Fibroblast of mammary gland (primary cell): ENCODE measurements at regions not wholly inside any gene's neighbourhood (a gene's known extent, or its start where the extent isn't known, plus 50 kb on each side); places are given as distances from the start of the nearest gene placed in this dataset.

Source experiments
- DNase-seq: peaks from one replicate; pipeline ENCODE4 v3.0.0-alpha.2; 2010; ENCODE audit warnings: low read depth
- H3K4me3 ChIP-seq: 2 replicates; pipeline ENCODE4 v1.5.1; 2011; ENCODE audit warnings: low read depth, mild to moderate bottlenecking, low read length, moderate library complexity; ENCODE audit not compliant: control insufficient read depth
- TF ChIP-seq, protein P1 (sequence below): conservative IDR thresholded peaks from 2 replicates; pipeline ENCODE4 v1.5.1; 2011; ENCODE audit warnings: low read depth, low read length, inconsistent platforms; ENCODE audit not compliant: control insufficient read depth, insufficient read depth

DNA sequence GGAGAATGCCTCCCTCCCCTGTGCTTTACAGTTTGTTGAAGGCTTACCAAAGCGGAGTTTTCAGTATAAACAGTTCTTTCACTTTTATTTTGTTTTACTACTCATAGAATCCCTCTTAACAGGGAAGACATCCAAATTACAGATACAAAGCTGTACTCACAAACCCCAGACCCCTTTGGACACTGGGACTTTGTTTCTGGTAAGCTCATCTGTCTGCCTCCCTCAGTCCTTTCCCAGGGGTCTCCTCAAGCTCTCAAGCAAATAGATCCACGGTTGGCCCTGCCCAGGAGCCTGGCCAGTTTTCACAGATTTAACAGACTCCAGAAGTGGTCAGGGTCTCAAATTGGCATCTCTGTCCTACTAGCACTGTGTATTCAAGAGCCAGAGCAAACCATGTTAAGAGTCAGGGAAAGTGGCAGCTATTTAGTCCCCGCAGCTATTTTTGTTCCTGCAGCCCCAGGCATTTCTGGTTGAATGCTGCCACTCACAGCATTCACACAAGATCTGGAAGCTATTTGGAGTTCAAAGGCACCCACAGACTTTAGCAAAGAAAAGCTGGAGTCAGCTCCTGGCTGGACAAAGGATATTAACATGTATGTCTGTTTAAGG is 54.2 kb downstream of the TMEM100 start:
- TF ChIP-seq, protein P1, sequence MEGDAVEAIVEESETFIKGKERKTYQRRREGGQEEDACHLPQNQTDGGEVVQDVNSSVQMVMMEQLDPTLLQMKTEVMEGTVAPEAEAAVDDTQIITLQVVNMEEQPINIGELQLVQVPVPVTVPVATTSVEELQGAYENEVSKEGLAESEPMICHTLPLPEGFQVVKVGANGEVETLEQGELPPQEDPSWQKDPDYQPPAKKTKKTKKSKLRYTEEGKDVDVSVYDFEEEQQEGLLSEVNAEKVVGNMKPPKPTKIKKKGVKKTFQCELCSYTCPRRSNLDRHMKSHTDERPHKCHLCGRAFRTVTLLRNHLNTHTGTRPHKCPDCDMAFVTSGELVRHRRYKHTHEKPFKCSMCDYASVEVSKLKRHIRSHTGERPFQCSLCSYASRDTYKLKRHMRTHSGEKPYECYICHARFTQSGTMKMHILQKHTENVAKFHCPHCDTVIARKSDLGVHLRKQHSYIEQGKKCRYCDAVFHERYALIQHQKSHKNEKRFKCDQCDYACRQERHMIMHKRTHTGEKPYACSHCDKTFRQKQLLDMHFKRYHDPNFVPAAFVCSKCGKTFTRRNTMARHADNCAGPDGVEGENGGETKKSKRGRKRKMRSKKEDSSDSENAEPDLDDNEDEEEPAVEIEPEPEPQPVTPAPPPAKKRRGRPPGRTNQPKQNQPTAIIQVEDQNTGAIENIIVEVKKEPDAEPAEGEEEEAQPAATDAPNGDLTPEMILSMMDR: no peak
- no peak for DNase-seq
- no peak overlapping the region for H3K4me3 ChIP-seq

- no peak overlapping the region for H3K4me3 ChIP-seq
- TF ChIP-seq, protein P1: no peak
These were observed 55.9 kb downstream of the TMEM100 start for GRCh38 chr17:55666806-55667205.

GRCh38 chr17:55664287-55664686 is 58.4 kb downstream of the TMEM100 start:
- H3K4me3 ChIP-seq: no peak overlapping the region
- TF ChIP-seq, protein P1: no peak
- no peak for DNase-seq

More at GRCh38 chr17:55666806-55667205, 55.9 kb downstream of the TMEM100 start:
- no peak for DNase-seq

GRCh38 chr17:55663400-55663799 is 59.3 kb downstream of the TMEM100 start:
- TF ChIP-seq, protein P1: no peak
- H3K4me3 ChIP-seq: no peak overlapping the region
- DNase-seq: no peak

DNA sequence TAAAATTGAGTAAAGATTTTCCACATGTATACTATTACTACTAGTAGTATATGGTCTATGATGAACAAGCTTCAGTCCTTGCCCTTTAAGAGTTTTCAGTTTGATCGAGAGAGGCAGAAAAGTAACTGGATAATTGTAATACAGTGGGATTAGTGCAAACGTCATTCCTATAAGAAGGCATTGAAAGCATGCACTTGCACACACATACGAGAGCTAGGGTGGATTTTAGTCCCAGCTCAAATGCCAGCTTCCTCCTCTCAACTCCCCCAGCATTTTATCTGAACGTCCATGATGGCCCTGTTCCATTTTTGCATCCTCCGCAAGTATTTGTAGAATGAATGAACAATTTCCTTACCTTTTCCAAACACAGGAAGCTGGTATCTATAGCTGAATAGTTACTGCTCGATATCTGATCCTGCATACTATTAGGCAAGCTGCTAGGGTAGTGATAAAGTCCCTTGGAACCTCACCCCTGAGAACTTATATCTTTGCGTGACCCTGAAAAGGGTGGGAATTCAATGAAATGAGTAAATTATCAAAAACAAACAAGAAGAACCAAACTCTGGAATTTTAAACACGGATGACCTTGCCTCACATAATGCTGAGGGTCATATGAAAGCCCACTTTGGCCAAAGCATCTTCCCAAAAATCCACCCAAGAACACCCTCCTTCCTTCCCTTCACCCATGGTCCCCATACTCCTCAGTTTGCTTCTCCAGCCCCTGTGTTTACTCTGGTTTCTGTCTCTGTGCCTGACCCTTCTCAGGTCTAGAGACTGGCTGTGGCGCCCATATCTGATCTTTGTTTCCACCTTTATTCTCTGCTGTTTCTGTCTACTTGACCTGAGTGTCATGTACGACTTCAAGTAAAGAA is 60.5 kb downstream of the TMEM100 start:
- DNase-seq: no peak
- no peak overlapping the region for H3K4me3 ChIP-seq
- TF ChIP-seq, protein P1: no peak

DNA sequence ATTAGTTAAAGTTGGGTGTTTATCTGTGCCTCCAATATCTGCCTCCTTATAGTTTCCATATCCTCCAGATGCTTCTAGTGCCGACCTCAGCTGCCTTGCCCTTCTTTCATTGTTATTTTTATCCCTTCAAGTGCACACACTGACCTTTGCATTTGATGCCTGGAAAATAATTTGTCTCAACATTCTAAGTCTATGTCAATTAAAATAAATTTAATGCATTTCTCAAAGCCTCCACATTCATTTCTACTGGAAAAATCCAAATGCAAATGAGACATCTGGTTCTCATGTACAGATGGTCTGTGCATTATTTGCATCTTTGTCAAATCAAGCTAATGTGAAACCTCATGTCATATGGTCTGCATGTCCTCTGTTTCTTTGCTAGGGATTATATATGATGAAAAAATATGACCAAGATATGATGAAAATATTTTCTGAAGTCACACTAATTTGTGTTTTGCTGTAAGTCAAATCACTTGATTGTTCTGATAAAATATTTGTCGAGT is 61.4 kb downstream of the TMEM100 start:
- TF ChIP-seq, protein P1: no peak
- DNase-seq: no peak

More for the DNA sequence above, 61.4 kb downstream of the TMEM100 start:
- no peak overlapping the region for H3K4me3 ChIP-seq
